Endometrial microvascular endothelial cells (primary cell): ENCODE measurements at regions not wholly inside any gene's neighbourhood (a gene's known extent, or its start where the extent isn't known, plus 50 kb on each side); places are given as distances from the start of the nearest gene placed in this dataset.

Experiments used
- in situ Hi-C: cut with HindIII; loops from 2 replicates; pipeline ENCODE4 v1.10.0; 2017; ENCODE audit warnings: low sequenced_read_pairs, low pct_unique_long_range_greater_than_20kb; ENCODE audit errors: inconsistent ontology term

GRCh38 chr6:71414486-71414885 is 125.9 kb downstream of the OGFRL1 start:
- in situ Hi-C loops = no loop called here

GRCh38 chr6:71419217-71420094 is 130.8 kb downstream of the OGFRL1 start:
- in situ Hi-C loops = no loop called here

GRCh38 chr6:71420095-71420692 is 131.6 kb downstream of the OGFRL1 start:
- in situ Hi-C loops = no loop called here

- in situ Hi-C loops = no loop called here
These were observed 132.2 kb downstream of the OGFRL1 start for GRCh38 chr6:71420693-71421328.

- in situ Hi-C loops = no loop called here
These were observed 133.0 kb downstream of the OGFRL1 start for GRCh38 chr6:71421611-71422010.

- in situ Hi-C loops = no loop called here
These were observed 141.4 kb downstream of the OGFRL1 start for GRCh38 chr6:71430018-71430417.

- in situ Hi-C loops = no loop called here
These were observed 144.8 kb downstream of the OGFRL1 start for GRCh38 chr6:71433441-71433840.

- in situ Hi-C loops = no loop called here
These were observed 155.6 kb downstream of the OGFRL1 start for GRCh38 chr6:71444222-71444621.

GRCh38 chr6:71446057-71446456 is 157.4 kb downstream of the OGFRL1 start:
- in situ Hi-C loops = no loop called here

GRCh38 chr6:71446470-71446869 is 157.9 kb downstream of the OGFRL1 start:
- in situ Hi-C loops = no loop called here

GRCh38 chr6:71452697-71453370 is 164.2 kb downstream of the OGFRL1 start:
- in situ Hi-C loops = no loop called here

- in situ Hi-C loops = no loop called here
These were observed 164.7 kb downstream of the OGFRL1 start for GRCh38 chr6:71453371-71453706.

- in situ Hi-C loops = no loop called here
These were observed 165.4 kb downstream of the OGFRL1 start for GRCh38 chr6:71454056-71454455.

- in situ Hi-C loops = no loop called here
These were observed 169.3 kb downstream of the OGFRL1 start for GRCh38 chr6:71457929-71458328.

- in situ Hi-C loops = no loop called here
These were observed 170.6 kb downstream of the OGFRL1 start for GRCh38 chr6:71459162-71459561.

GRCh38 chr6:71460933-71461332 is 172.3 kb downstream of the OGFRL1 start:
- in situ Hi-C loops = no loop called here

- in situ Hi-C loops = no loop called here
These were observed 174.4 kb downstream of the OGFRL1 start for GRCh38 chr6:71463061-71463460.

GRCh38 chr6:71465096-71465495 is 176.5 kb downstream of the OGFRL1 start:
- in situ Hi-C loops = no loop called here

GRCh38 chr6:71466362-71466761 is 177.8 kb downstream of the OGFRL1 start:
- in situ Hi-C loops = no loop called here

- in situ Hi-C loops = no loop called here
These were observed 179.4 kb downstream of the OGFRL1 start for GRCh38 chr6:71468038-71468437.
